ENCODE measurements at regions not wholly inside any gene's neighbourhood (a gene's known extent, or its start where the extent isn't known, plus 50 kb on each side); places are given as distances from the start of the nearest gene placed in this dataset.

DNA sequence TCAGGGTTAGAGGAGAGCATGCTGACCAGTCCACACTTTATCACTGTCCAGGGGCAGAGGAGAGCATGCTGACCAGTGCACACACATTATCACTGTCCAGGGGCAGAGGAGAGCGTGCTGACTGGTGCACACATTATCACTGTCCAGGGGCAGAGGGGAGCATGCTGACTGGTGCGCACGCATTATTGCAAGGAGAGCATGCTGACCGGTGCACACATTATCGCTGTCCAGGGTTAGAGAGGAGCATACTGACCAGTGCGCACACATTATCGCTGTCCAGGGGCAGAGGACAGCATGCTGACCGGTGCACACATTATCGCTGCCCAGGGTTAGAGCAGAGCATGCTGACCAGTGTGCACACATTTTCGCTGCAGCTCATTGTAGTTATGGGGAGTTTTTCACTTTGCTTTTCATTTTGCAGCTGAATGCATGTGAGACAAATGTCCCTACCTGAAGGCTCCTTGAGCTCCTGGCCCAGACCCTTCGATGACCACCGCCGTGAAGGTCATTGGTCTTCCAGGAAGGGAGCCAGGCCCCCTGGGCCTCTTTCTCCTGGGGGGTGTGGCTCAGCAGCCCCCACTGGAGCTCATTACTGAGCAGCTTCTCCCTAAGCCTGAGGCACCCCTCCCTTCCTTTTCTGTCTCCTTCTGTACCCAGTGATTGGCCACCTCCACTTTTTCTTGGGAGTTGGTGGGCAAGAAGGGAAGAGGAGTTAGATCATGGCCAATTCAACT is 178.8 kb upstream of the AFDN start:
- intact Hi-C loops (cut with DNase I; ENCODE audit: low total_unique reads): no loop called here
- TF ChIP-seq, protein P1, sequence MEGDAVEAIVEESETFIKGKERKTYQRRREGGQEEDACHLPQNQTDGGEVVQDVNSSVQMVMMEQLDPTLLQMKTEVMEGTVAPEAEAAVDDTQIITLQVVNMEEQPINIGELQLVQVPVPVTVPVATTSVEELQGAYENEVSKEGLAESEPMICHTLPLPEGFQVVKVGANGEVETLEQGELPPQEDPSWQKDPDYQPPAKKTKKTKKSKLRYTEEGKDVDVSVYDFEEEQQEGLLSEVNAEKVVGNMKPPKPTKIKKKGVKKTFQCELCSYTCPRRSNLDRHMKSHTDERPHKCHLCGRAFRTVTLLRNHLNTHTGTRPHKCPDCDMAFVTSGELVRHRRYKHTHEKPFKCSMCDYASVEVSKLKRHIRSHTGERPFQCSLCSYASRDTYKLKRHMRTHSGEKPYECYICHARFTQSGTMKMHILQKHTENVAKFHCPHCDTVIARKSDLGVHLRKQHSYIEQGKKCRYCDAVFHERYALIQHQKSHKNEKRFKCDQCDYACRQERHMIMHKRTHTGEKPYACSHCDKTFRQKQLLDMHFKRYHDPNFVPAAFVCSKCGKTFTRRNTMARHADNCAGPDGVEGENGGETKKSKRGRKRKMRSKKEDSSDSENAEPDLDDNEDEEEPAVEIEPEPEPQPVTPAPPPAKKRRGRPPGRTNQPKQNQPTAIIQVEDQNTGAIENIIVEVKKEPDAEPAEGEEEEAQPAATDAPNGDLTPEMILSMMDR (IDR thresholded peaks at IDR 0.05): no peak
- no peak for TF ChIP-seq POLR2A (IDR thresholded peaks at IDR 0.05)
- no peak overlapping the region for H3K27ac ChIP-seq
- no peaks in the 10 kb centered on the region for H3K36me3 ChIP-seq (ENCODE audit: low read depth, missing control alignments)
- H3K9me3 ChIP-seq: no peaks in the 10 kb centered on the region
- DNase-seq: no peak
- WGBS, 2 donors: 70 to 80% methylated on average over 12 to 13 of the region's 13 CpGs
- H3K4me1 ChIP-seq: peaks cover 7% of the 10 kb centered on the region
- no peaks in the 10 kb centered on the region for H3K27me3 ChIP-seq
- H3K4me3 ChIP-seq: no peak overlapping the region

DNA sequence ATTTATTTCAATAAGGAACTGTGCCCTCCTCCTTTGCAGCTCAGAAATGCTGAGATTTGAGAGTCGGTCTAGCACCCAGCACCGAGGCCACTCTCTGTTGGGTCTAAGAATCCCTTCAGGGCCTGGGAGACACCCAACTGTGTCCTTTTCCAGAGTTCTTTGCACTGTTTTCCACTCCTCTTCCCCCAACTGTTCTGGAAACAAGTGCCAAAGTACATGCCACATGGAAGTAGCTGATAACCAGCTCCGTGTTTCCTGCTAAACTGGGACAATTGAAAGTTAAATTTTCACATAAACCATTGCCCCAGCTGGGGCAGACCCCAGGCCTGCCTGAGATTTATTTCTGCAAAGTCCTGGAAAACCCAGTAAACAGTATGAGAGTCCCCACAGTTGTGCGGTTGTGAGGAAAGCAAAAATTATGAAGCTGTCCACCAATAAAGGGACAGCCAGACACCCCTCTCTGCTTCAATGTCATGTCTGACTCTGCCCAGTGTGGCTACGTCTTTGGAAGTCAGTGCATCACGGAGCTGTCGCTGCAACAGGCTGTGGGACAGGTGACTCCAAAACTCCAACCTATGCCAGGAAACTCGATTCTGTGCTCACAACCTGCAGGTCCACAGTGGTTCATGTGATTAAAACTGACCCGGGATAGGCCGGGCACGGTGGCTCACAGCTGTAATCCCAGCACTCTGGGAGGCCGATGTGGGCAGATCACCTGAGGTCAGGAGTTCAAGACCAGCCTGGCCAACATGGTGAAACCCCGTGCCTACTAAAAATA is 178.0 kb upstream of the AFDN start:
- H3K27ac ChIP-seq: no peak overlapping the region

DNA sequence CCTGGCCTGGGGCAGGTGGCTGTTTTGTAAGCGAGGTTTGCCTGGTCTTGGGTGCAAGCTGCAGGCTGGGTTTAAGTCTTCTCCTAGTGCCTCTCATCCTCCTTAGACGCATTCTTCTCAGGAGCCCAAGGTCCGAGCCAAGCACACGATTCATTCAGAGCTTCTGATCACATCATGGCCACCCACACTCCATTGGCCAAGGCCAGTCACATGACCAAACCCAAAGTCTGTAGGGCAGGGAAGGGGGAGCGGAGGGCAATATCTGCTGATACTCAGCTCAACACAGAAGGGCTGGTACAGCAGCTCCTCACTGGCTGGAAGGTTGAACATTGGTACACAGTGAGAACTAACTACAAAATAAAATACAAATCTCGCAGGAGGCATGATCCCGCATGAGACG is 177.2 kb upstream of the AFDN start:
- no peak for DNase-seq
- Histone ChIP-seq H3K36me3 (ENCODE audit: low read depth, missing control alignments) (no peaks in the 10 kb centered on the region), H3K4me1 (peaks cover 7% of the 10 kb centered on the region), H3K4me3 (no peak overlapping the region), H3K27me3 (no peaks in the 10 kb centered on the region), H3K9me3 (no peaks in the 10 kb centered on the region), H3K27ac (no peak overlapping the region)
- 78 to 86% methylated on average over 7 to 8 of the region's 8 CpGs for WGBS, 2 donors
- intact Hi-C loops (cut with DNase I; ENCODE audit: low total_unique reads): no loop called here
- no peak for TF ChIP-seq POLR2A (IDR thresholded peaks at IDR 0.05)
- TF ChIP-seq, protein P1 (IDR thresholded peaks at IDR 0.05): no peak

More for the DNA sequence above, 178.0 kb upstream of the AFDN start:
- Histone ChIP-seq H3K4me3 (no peak overlapping the region), H3K27me3 (no peaks in the 10 kb centered on the region), H3K9me3 (no peaks in the 10 kb centered on the region), H3K4me1 (peaks cover 7% of the 10 kb centered on the region), H3K36me3 (ENCODE audit: low read depth, missing control alignments) (no peaks in the 10 kb centered on the region)
- intact Hi-C loops (cut with DNase I; ENCODE audit: low total_unique reads): no loop called here
- 86 to 90% methylated on average over 13 of the region's 13 CpGs for WGBS, 2 donors
- no peak for DNase-seq
- TF ChIP-seq, protein P1 (IDR thresholded peaks at IDR 0.05): no peak
- TF ChIP-seq POLR2A (IDR thresholded peaks at IDR 0.05): no peak

DNA sequence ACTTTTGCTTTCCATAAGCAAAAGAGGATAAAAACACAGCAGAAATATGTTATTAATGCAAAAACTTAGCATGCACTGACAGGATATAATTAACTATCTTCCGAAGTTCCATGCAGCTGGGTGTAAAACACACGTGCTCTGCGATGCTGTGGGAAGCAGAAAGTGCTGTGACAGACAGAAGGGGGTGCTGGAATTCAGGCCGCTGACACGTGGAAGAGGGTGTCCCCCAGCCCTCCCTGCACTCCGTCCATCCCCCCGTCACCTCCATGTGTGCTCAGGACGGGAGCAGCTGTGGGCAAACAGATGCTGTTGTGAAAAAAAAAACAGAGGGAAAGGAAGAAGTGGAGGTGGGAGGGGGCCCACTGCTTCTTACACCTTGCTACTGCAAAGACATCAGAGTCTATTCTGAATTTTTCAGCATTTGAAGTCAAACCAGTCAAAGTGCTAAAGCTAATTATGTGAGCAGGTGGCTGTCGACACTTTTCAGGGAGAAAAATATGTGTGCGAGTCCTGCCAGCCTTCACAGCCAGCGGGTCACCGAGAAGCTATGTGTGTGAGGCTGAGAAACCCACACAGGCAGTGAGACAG is 175.9 kb upstream of the AFDN start:
- Histone ChIP-seq H3K27ac (no peak overlapping the region), H3K4me1 (peaks cover 7% of the 10 kb centered on the region), H3K27me3 (no peaks in the 10 kb centered on the region), H3K36me3 (ENCODE audit: low read depth, missing control alignments) (no peaks in the 10 kb centered on the region), H3K4me3 (no peak overlapping the region), H3K9me3 (no peaks in the 10 kb centered on the region)
- 59 to 70% methylated on average over 12 of the region's 12 CpGs for WGBS, 2 donors
- intact Hi-C loops (cut with DNase I; ENCODE audit: low total_unique reads): no loop called here
- TF ChIP-seq, protein P1 (IDR thresholded peaks at IDR 0.05): no peak
- TF ChIP-seq POLR2A (IDR thresholded peaks at IDR 0.05): no peak
- no peak for DNase-seq
